GM21515 (cell line): ENCODE measurements at regions not wholly inside any gene's neighbourhood (a gene's known extent, or its start where the extent isn't known, plus 50 kb on each side); places are given as distances from the start of the nearest gene placed in this dataset.

ENCODE experiments used
- ATAC-seq: cut with Tn5 transposase; IDR thresholded peaks from one replicate; pipeline ENCODE4 v1.9.1; 2021; ENCODE audit not compliant: unreplicated experiment

DNA sequence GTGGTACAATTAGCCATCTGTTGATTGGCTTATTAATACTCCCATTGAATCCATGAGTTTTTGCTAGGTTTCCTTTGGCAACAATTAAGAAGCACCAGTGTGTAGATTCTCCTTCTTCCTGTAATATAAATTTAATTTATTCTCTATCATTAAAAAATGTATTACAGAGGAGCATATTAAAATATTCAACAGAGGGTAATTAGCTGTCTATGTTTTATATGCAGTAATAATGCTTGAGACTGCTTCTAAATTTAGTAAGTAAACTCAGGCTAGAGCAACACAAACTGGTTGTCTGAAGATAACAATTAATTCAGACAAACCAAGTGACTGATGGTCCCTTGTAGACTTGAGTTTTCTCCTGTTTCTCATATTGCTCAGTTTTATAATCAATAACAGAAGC is 192.4 kb downstream of the FAT4 start:
- no peak for ATAC-seq

DNA sequence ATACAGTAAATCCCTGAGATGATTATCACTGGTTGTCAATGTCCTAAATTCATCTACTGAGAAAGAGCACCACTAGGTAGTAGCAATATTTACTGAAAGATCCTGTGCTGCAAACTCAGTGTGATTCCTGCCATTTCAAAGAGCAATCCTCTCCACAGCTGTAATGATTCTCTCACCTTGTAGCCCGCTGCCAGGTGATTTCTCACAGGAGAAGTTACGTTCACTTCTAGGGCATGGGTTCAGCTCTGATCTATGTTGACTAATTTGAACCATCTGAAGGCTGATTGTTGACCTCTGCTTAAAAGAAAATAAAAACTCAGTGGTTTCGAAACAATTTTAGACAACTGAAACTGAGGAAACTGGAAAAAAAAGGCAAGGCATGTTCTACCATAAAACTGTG is 197.0 kb downstream of the FAT4 start:
- no peak for ATAC-seq

GRCh38 chr4:125515016-125515415 is 200.3 kb downstream of the FAT4 start:
- ATAC-seq: no peak

- ATAC-seq: no peak
Observed at GRCh38 chr4:125517831-125518230, 203.1 kb downstream of the FAT4 start.

- ATAC-seq: no peak
Observed at GRCh38 chr4:125518281-125518680, 203.5 kb downstream of the FAT4 start.

GRCh38 chr4:125519371-125520146 is 204.8 kb downstream of the FAT4 start:
- ATAC-seq: no peak

- no peak for ATAC-seq
Observed at GRCh38 chr4:125520258-125520990, 205.7 kb downstream of the FAT4 start.

DNA sequence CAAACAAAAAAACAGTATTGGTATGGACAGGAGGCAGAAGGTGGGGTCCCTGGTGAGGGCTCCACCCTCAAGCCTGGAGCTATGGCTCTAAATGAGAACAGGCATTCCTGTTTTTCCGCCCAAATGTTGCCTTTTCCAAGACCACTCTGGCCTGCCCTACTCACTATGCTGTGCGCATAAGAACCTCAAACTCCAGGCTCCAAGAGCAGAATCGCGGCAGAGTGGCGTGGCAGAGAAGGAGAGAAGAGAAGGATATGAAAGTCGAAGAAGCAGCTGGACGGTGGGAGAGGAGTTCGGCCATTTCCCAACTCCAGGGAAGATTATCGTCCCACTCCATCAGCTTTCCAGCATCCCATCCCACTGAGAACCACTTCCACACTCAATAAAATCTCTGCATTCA is 207.8 kb downstream of the FAT4 start:
- no peak for ATAC-seq

GRCh38 chr4:125522992-125523391 is 208.2 kb downstream of the FAT4 start:
- ATAC-seq: no peak

DNA sequence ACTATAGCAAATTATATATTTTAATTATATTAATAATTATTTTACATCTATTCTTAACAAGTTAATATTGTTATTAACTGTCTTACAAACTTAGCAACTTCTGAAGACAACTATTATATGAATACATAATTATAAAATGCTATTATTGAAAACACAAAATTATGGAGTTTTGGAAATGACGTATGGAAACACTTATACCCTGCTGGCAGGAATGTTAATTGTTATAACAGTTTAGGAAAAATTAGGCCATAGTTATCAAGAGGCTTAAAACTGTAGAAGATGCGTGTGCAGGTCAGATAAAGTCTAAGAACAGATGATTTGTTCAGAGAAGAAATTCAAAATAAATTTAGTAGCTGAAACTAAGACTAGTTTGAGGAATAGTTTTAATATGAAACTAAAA is 211.7 kb downstream of the FAT4 start:
- no peak for ATAC-seq

DNA sequence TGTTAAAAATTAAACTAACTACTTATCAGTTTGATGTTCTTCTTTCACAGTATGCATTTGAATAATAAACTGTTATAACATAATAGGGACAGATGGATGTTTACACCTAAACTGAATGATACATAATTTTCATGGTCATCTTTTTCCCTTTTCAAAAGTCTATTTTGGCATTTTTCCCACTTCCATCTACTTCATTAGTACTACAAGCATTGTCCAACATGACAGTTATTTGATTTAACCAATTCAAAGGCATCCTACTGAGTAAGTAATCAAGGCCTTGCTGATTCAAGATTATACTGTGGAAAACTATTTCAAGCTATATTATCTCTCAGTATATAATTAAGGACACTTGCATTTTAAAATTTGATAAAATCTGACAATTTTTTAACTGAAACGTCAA is 212.9 kb downstream of the FAT4 start:
- no peak for ATAC-seq

GRCh38 chr4:125529071-125529470 is 214.3 kb downstream of the FAT4 start:
- ATAC-seq: no peak

GRCh38 chr4:125538670-125539069 is 223.9 kb downstream of the FAT4 start:
- no peak for ATAC-seq

DNA sequence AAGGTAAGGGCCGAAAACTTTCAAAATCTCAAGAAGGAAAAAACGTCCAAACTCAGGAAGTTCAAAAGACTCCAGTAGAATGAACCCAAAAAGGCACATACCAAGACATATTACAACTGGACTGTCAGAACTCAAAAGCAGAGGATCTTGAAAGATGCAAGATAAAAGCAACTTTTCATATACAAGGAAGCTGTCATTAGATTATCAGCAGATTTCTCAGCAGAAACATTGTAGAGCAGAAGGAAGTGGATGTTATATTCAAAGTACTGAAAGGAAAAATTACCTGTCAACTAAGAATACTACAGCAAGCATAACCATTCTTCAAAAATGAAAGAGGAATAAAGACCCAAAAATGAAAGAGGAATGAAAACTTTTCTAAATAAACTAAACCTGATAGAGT is 224.9 kb downstream of the FAT4 start:
- no peak for ATAC-seq

DNA sequence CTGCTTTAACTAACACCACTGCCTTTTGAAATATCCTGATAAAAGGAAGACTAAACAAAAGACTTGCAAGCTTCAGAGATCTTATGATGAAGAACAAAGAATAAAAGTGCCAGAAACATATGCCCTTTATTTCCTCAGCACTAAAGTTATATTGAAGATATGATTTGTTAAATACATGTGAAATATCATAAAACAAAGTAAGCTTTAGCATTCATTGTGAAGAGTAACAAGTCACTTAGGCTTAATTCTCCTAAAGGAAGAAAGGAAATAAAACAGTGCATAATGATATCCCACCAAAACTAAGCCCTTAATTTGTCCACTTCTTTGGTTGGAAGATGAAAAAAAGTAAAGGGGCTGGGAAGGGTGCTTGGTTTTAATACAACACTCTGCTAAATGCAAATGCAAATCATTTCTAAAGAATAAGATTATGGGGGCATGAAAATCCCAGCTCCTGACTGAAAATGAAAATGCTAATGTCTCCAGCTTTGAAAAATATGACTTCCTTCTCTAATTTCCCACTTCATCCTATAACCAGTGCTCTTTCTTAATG is 227.2 kb downstream of the FAT4 start:
- ATAC-seq: no peak

DNA sequence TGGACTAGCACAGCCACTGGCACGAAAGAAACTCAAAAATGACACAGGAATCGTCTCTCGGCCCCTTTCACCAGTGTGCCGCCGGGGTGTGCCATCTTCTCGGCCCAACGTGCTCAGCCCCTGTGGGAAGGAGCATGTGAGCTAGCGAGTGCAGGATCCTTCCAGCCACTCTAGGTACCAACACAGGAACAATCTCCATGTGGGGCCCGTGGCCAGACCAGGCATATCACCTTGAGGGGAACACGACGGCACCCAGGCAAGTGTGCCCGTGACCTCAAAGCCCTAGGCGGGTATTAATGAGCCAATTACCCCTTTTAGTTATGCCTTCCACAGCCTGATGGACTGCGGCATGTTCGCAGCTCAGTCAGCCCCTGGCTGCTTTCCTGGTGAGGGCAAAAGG is 231.5 kb downstream of the FAT4 start:
- ATAC-seq: no peak

GRCh38 chr4:125547836-125548235 is 233.1 kb downstream of the FAT4 start:
- ATAC-seq: no peak

GRCh38 chr4:125550769-125551168 is 236.0 kb downstream of the FAT4 start:
- ATAC-seq: no peak

DNA sequence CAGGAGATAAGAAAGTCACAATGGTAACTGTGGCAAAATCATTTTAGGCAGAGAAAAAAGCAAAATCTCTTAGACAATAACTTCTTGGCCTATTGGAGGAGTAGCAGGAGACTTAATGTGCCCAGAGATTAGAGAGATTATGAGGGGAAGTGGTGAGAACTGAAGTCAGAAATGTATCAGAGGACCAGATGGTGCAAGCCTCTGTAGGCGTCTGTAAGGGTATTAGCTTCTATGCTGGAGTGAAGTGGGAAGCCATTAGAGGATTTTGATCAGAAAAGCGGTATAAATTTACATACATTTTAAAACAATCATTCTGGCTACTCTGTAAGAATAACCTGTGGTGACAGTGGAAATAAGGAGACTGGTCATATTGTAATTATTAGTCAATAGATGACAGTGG is 236.7 kb downstream of the FAT4 start:
- no peak for ATAC-seq

GRCh38 chr4:125551967-125552366 is 237.2 kb downstream of the FAT4 start:
- ATAC-seq: no peak

GRCh38 chr4:125572601-125573000 is 257.8 kb downstream of the FAT4 start:
- ATAC-seq: no peak

DNA sequence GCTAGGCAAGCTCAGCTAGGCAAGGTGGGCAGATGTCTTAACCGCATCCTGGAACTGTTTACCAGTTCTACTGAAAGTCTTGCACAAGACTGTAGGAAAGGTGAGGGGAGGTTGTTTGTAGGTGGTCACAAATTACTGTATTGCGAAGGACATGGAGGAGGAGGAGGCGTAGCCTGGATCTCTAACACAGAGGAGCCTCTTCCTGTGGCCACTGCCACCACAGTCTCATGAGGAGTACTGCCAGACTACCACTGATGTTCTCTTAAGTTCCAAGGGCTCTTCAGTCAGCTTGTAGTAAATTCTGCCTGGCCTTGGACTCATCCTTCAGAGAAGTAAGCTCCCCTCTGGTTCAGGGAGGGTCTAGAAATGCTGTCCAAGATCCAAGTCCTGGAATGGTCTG is 258.6 kb downstream of the FAT4 start:
- ATAC-seq: no peak
